ENCODE measurements at regions not wholly inside any gene's neighbourhood (a gene's known extent, or its start where the extent isn't known, plus 50 kb on each side); places are given as distances from the start of the nearest gene placed in this dataset.

- TF ChIP-seq, protein P1, sequence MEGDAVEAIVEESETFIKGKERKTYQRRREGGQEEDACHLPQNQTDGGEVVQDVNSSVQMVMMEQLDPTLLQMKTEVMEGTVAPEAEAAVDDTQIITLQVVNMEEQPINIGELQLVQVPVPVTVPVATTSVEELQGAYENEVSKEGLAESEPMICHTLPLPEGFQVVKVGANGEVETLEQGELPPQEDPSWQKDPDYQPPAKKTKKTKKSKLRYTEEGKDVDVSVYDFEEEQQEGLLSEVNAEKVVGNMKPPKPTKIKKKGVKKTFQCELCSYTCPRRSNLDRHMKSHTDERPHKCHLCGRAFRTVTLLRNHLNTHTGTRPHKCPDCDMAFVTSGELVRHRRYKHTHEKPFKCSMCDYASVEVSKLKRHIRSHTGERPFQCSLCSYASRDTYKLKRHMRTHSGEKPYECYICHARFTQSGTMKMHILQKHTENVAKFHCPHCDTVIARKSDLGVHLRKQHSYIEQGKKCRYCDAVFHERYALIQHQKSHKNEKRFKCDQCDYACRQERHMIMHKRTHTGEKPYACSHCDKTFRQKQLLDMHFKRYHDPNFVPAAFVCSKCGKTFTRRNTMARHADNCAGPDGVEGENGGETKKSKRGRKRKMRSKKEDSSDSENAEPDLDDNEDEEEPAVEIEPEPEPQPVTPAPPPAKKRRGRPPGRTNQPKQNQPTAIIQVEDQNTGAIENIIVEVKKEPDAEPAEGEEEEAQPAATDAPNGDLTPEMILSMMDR (conservative IDR thresholded peaks at IDR 0.05; ENCODE audit: low read depth in 2 of 2) = peak; percentile 59 to 86
- TF ChIP-seq EZH2phosphoT487 (IDR thresholded peaks at IDR 0.05; ENCODE audit: unreplicated experiment) = no peak
These were observed 973.3 kb upstream of the TMEM132C start (continued) for GRCh38 chr12:127293507-127294310.

- Histone ChIP-seq H3F3A (replicated peaks; ENCODE audit: low read depth) (no peaks in the 10 kb centered on the region), H3K36me3 (ENCODE audit: insufficient read depth) (no peaks in the 10 kb centered on the region), H3K27ac (ENCODE audit: low read depth) (no peak overlapping the region), H4K20me1 (replicated peaks; ENCODE audit: insufficient read depth) (no peaks in the 10 kb centered on the region), H3K4me2 (no peak overlapping the region), H3K4me1 (ENCODE audit: insufficient read depth) (no peaks in the 10 kb centered on the region), H3K4me3 (no peak overlapping the region), H3K27me3 (ENCODE audit: insufficient read depth) (no peaks in the 10 kb centered on the region), H3K79me2 (replicated peaks; ENCODE audit: insufficient read depth) (no peaks in the 10 kb centered on the region), H3K9me2 (ENCODE audit: insufficient read depth) (no peaks in the 10 kb centered on the region), H2AFZ (no peak overlapping the region)
- DNase-seq (ENCODE audit: low spot score) (no peak), ATAC-seq (no peak)
- Mint-ChIP-seq H3K36me3 (ENCODE audit: low read depth) (peaks cover 50% of the 10 kb centered on the region), H3K9me3 (peaks cover 95% of the 10 kb centered on the region), H3K4me1 (no peaks in the 10 kb centered on the region), H3K27ac (no peak overlapping the region), H3K27me3 (ENCODE audit: insufficient read depth, low read depth, poor library complexity) (peaks cover 4% of the 10 kb centered on the region), H3K4me3 (no peak overlapping the region)
- TF ChIP-seq POLR2AphosphoS5 (IDR thresholded peaks at IDR 0.05; ENCODE audit: low read depth) = no peak
- TF ChIP-seq, protein P2, sequence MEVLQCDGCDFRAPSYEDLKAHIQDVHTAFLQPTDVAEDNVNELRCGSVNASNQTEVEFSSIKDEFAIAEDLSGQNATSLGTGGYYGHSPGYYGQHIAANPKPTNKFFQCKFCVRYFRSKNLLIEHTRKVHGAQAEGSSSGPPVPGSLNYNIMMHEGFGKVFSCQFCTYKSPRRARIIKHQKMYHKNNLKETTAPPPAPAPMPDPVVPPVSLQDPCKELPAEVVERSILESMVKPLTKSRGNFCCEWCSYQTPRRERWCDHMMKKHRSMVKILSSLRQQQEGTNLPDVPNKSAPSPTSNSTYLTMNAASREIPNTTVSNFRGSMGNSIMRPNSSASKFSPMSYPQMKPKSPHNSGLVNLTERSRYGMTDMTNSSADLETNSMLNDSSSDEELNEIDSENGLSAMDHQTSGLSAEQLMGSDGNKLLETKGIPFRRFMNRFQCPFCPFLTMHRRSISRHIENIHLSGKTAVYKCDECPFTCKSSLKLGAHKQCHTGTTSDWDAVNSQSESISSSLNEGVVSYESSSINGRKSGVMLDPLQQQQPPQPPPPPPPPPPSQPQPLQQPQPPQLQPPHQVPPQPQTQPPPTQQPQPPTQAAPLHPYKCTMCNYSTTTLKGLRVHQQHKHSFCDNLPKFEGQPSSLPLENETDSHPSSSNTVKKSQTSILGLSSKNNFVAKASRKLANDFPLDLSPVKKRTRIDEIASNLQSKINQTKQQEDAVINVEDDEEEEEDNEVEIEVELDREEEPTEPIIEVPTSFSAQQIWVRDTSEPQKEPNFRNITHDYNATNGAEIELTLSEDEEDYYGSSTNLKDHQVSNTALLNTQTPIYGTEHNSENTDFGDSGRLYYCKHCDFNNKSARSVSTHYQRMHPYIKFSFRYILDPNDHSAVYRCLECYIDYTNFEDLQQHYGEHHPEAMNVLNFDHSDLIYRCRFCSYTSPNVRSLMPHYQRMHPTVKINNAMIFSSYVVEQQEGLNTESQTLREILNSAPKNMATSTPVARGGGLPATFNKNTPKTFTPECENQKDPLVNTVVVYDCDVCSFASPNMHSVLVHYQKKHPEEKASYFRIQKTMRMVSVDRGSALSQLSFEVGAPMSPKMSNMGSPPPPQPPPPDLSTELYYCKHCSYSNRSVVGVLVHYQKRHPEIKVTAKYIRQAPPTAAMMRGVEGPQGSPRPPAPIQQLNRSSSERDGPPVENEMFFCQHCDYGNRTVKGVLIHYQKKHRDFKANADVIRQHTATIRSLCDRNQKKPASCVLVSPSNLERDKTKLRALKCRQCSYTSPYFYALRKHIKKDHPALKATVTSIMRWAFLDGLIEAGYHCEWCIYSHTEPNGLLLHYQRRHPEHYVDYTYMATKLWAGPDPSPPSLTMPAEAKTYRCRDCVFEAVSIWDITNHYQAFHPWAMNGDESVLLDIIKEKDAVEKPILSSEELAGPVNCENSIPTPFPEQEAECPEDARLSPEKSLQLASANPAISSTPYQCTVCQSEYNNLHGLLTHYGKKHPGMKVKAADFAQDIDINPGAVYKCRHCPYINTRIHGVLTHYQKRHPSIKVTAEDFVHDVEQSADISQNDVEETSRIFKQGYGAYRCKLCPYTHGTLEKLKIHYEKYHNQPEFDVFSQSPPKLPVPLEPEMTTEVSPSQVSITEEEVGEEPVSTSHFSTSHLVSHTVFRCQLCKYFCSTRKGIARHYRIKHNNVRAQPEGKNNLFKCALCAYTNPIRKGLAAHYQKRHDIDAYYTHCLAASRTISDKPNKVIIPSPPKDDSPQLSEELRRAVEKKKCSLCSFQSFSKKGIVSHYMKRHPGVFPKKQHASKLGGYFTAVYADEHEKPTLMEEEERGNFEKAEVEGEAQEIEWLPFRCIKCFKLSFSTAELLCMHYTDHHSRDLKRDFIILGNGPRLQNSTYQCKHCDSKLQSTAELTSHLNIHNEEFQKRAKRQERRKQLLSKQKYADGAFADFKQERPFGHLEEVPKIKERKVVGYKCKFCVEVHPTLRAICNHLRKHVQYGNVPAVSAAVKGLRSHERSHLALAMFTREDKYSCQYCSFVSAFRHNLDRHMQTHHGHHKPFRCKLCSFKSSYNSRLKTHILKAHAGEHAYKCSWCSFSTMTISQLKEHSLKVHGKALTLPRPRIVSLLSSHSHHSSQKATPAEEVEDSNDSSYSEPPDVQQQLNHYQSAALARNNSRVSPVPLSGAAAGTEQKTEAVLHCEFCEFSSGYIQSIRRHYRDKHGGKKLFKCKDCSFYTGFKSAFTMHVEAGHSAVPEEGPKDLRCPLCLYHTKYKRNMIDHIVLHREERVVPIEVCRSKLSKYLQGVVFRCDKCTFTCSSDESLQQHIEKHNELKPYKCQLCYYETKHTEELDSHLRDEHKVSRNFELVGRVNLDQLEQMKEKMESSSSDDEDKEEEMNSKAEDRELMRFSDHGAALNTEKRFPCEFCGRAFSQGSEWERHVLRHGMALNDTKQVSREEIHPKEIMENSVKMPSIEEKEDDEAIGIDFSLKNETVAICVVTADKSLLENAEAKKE (CRISPR knock-in tag; IDR thresholded peaks at IDR 0.05) = no peak
- no peak for TF ChIP-seq EZH2 (IDR thresholded peaks at IDR 0.05; ENCODE audit: low read depth, unreplicated experiment)
- TF ChIP-seq, protein P3, sequence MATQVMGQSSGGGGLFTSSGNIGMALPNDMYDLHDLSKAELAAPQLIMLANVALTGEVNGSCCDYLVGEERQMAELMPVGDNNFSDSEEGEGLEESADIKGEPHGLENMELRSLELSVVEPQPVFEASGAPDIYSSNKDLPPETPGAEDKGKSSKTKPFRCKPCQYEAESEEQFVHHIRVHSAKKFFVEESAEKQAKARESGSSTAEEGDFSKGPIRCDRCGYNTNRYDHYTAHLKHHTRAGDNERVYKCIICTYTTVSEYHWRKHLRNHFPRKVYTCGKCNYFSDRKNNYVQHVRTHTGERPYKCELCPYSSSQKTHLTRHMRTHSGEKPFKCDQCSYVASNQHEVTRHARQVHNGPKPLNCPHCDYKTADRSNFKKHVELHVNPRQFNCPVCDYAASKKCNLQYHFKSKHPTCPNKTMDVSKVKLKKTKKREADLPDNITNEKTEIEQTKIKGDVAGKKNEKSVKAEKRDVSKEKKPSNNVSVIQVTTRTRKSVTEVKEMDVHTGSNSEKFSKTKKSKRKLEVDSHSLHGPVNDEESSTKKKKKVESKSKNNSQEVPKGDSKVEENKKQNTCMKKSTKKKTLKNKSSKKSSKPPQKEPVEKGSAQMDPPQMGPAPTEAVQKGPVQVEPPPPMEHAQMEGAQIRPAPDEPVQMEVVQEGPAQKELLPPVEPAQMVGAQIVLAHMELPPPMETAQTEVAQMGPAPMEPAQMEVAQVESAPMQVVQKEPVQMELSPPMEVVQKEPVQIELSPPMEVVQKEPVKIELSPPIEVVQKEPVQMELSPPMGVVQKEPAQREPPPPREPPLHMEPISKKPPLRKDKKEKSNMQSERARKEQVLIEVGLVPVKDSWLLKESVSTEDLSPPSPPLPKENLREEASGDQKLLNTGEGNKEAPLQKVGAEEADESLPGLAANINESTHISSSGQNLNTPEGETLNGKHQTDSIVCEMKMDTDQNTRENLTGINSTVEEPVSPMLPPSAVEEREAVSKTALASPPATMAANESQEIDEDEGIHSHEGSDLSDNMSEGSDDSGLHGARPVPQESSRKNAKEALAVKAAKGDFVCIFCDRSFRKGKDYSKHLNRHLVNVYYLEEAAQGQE (IDR thresholded peaks at IDR 0.05; ENCODE audit: unreplicated experiment) = no peak
- TF ChIP-seq NANOG (IDR thresholded peaks at IDR 0.05; ENCODE audit: borderline replicate concordance) = no peak
- TF ChIP-seq ETS1 (IDR thresholded peaks at IDR 0.05) = no peak
- TF ChIP-seq, protein P1 (conservative IDR thresholded peaks at IDR 0.05; ENCODE audit: low read depth in 2 of 2) = no peak
These were observed 972.2 kb upstream of the TMEM132C start for GRCh38 chr12:127294651-127295210.
